HEK293 (cell line): ENCODE measurements at regions not wholly inside any gene's neighbourhood (a gene's known extent, or its start where the extent isn't known, plus 50 kb on each side); places are given as distances from the start of the nearest gene placed in this dataset.

Source experiments
- ZNF157 ChIP-seq: fragments of 450-650 bp; formaldehyde crosslinking; IDR thresholded peaks from 2 replicates; pipeline ENCODE4 v1.5.1; 2016; ENCODE audit warnings: missing biosample characterization, missing genetic modification characterization
- ZNF23 ChIP-seq: fragments of 450-650 bp; formaldehyde crosslinking; IDR thresholded peaks from 2 replicates; pipeline ENCODE4 v1.5.1; 2016; ENCODE audit warnings: missing biosample characterization, missing genetic modification characterization, borderline replicate concordance
- ZNF24 ChIP-seq: fragments of 450-650 bp; formaldehyde crosslinking; IDR thresholded peaks from 2 replicates; pipeline ENCODE4 v1.5.1; 2016; ENCODE audit warnings: missing biosample characterization, missing genetic modification characterization
- ZNF274 ChIP-seq, 2 experiments: fragments of 200-500 bp in 1 of 2; fragments of 450-650 bp in 1 of 2; sonication (Bioruptor generic) in 1 of 2; formaldehyde crosslinking in 1 of 2; IDR thresholded peaks; 2 replicates each; pipeline versions ENCODE4 v1.5.1 to v1.6.1; 2014 to 2016; ENCODE audit warnings: borderline replicate concordance in 1 of 2, inconsistent platforms in 1 of 2, low read length in 1 of 2, missing biosample characterization in 1 of 2, missing genetic modification characterization in 1 of 2
- ZNF701 ChIP-seq: fragments of 450-650 bp; formaldehyde crosslinking; IDR thresholded peaks from 2 replicates; pipeline ENCODE4 v1.5.1; 2016; ENCODE audit warnings: missing biosample characterization, missing genetic modification characterization
- TF ChIP-seq, protein P1 (sequence below): fragments of 450-650 bp; formaldehyde crosslinking; IDR thresholded peaks from 2 replicates; pipeline ENCODE4 v1.5.1; 2016; ENCODE audit warnings: missing biosample characterization, missing genetic modification characterization
- TF ChIP-seq, protein P2 (sequence below): fragments of 450-650 bp; formaldehyde crosslinking; optimal IDR thresholded peaks from 2 replicates; pipeline ENCODE3; 2016; ENCODE audit warnings: missing biosample characterization, mild to moderate bottlenecking, missing genetic modification characterization
- TF ChIP-seq, protein P3 (sequence below): fragments of 450-650 bp; formaldehyde crosslinking; IDR thresholded peaks from 2 replicates; pipeline ENCODE4 v1.5.1; 2016; ENCODE audit warnings: missing biosample characterization, missing genetic modification characterization

DNA sequence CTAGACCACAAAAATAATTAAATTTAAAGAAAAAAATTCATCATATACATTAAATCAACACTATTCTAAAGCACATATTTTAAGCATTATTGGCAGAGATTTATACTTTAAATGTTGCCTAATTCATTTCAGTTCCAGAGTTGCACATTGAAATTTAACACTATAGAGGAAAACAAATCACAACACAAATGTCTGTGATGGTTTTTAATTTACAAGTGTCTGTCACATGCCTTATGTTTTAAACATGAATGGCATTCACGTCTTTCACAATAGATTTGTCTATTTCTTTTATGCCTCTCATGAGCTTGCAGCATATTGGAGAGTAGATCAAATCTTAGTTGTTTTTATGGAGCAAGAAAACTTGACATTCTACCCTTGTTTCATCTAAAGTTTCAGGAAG is 811.3 kb downstream of the NLGN4X start:
- TF ChIP-seq, protein P1, sequence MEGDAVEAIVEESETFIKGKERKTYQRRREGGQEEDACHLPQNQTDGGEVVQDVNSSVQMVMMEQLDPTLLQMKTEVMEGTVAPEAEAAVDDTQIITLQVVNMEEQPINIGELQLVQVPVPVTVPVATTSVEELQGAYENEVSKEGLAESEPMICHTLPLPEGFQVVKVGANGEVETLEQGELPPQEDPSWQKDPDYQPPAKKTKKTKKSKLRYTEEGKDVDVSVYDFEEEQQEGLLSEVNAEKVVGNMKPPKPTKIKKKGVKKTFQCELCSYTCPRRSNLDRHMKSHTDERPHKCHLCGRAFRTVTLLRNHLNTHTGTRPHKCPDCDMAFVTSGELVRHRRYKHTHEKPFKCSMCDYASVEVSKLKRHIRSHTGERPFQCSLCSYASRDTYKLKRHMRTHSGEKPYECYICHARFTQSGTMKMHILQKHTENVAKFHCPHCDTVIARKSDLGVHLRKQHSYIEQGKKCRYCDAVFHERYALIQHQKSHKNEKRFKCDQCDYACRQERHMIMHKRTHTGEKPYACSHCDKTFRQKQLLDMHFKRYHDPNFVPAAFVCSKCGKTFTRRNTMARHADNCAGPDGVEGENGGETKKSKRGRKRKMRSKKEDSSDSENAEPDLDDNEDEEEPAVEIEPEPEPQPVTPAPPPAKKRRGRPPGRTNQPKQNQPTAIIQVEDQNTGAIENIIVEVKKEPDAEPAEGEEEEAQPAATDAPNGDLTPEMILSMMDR (tag by site-specific recombination): no peak
- no peak for TF ChIP-seq ZNF701
- TF ChIP-seq, protein P2, sequence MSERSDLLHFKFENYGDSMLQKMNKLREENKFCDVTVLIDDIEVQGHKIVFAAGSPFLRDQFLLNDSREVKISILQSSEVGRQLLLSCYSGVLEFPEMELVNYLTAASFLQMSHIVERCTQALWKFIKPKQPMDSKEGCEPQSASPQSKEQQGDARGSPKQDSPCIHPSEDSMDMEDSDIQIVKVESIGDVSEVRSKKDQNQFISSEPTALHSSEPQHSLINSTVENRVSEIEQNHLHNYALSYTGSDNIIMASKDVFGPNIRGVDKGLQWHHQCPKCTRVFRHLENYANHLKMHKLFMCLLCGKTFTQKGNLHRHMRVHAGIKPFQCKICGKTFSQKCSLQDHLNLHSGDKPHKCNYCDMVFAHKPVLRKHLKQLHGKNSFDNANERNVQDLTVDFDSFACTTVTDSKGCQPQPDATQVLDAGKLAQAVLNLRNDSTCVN (tag by site-specific recombination): no peak
- TF ChIP-seq, protein P3, sequence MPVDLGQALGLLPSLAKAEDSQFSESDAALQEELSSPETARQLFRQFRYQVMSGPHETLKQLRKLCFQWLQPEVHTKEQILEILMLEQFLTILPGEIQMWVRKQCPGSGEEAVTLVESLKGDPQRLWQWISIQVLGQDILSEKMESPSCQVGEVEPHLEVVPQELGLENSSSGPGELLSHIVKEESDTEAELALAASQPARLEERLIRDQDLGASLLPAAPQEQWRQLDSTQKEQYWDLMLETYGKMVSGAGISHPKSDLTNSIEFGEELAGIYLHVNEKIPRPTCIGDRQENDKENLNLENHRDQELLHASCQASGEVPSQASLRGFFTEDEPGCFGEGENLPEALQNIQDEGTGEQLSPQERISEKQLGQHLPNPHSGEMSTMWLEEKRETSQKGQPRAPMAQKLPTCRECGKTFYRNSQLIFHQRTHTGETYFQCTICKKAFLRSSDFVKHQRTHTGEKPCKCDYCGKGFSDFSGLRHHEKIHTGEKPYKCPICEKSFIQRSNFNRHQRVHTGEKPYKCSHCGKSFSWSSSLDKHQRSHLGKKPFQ (tag by site-specific recombination): no peak
- no peak for TF ChIP-seq ZNF157
- TF ChIP-seq ZNF23 (tag by site-specific recombination): no peak
- no peak for TF ChIP-seq ZNF274 (IDR thresholded peaks at IDR 0.05; ENCODE audit: low read length)
- no peak for TF ChIP-seq ZNF274 (tag by site-specific recombination; IDR thresholded peaks at IDR 0.05; ENCODE audit: borderline replicate concordance)
- no peak for TF ChIP-seq ZNF24
